ENCODE measurements at regions not wholly inside any gene's neighbourhood (a gene's known extent, or its start where the extent isn't known, plus 50 kb on each side); places are given as distances from the start of the nearest gene placed in this dataset.

DNA sequence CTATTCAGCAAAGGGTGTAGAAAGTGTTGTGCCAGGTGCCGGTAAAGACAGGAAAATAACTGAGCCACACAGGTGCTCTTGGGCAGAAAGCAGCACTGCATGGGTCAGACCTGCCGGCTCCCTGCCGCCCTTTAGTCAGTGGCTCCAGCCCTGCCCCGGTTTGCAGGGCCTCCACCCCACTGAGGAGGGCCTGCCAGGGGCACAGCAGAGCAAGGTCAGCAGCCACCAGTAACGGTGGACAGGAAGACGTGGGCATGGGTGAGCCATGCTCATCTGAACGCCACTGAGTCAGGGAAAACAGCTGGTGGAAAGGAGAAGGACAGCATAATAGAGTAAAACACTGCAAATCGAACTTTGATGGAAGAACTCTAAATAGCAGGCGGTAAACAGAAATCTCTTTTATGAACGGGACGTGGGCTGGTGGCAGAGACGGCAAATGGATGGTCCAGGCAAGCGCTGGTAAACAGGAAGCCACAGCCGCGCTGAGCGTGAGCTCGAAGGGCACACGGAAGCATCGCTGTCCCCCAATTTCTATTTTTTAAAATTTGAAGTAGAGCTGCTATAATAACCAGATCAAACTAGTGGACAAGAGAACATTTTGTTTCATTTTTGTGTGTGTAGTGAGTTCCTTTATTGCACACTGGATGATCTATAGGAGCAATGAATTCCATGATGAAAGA is 141.8 kb upstream of the ALKAL2 start:
- TF ChIP-seq, protein P1, sequence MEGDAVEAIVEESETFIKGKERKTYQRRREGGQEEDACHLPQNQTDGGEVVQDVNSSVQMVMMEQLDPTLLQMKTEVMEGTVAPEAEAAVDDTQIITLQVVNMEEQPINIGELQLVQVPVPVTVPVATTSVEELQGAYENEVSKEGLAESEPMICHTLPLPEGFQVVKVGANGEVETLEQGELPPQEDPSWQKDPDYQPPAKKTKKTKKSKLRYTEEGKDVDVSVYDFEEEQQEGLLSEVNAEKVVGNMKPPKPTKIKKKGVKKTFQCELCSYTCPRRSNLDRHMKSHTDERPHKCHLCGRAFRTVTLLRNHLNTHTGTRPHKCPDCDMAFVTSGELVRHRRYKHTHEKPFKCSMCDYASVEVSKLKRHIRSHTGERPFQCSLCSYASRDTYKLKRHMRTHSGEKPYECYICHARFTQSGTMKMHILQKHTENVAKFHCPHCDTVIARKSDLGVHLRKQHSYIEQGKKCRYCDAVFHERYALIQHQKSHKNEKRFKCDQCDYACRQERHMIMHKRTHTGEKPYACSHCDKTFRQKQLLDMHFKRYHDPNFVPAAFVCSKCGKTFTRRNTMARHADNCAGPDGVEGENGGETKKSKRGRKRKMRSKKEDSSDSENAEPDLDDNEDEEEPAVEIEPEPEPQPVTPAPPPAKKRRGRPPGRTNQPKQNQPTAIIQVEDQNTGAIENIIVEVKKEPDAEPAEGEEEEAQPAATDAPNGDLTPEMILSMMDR (IDR thresholded peaks at IDR 0.05 in 8 of 11, conservative IDR thresholded peaks at IDR 0.05 in 3 of 11): no peak
- TF ChIP-seq POLR2A (IDR thresholded peaks at IDR 0.05): no peak

Measured in spleen (tissue), 7 donors.